Nephron progenitor cell (in vitro differentiated cells): ENCODE measurements at regions not wholly inside any gene's neighbourhood (a gene's known extent, or its start where the extent isn't known, plus 50 kb on each side); places are given as distances from the start of the nearest gene placed in this dataset.
"Not testable (repeated sequence)": the region's sequence is repeated elsewhere in the genome, so short reads cannot be mapped to it uniquely, and the experiment has no call there.

Experiments used
- DNase-seq: peaks from one replicate; pipeline ENCODE4 v3.0.0; 2021
- H3K27ac Mint-ChIP-seq: 2 replicates; pipeline ENCODE4 v1.8.0; 2021; ENCODE audit warnings: mild to moderate bottlenecking, moderate library complexity, mixed read lengths
- H3K27me3 Mint-ChIP-seq: 2 replicates; pipeline ENCODE4 v1.8.0; 2021; ENCODE audit warnings: mild to moderate bottlenecking, low read depth, mixed read lengths; ENCODE audit not compliant: poor library complexity
- H3K36me3 Mint-ChIP-seq: 2 replicates; pipeline ENCODE4 v1.8.0; 2021; ENCODE audit warnings: low read depth, mixed read lengths
- H3K4me1 Mint-ChIP-seq: 2 replicates; pipeline ENCODE4 v1.8.0; 2021; ENCODE audit warnings: mixed read lengths
- H3K4me3 Mint-ChIP-seq: 2 replicates; pipeline ENCODE4 v1.8.0; 2021; ENCODE audit warnings: mild to moderate bottlenecking, moderate library complexity, mixed read lengths
- H3K9me3 Mint-ChIP-seq: 2 replicates; pipeline ENCODE4 v1.8.0; 2021; ENCODE audit warnings: mild to moderate bottlenecking, moderate library complexity, mixed read lengths
- TF ChIP-seq, protein P1 (sequence below): fragments of 200-600 bp; sonication (generic); IDR thresholded peaks from 2 replicates; pipeline ENCODE4 v1.5.0; 2021; ENCODE audit warnings: antibody characterized with exemption

DNA sequence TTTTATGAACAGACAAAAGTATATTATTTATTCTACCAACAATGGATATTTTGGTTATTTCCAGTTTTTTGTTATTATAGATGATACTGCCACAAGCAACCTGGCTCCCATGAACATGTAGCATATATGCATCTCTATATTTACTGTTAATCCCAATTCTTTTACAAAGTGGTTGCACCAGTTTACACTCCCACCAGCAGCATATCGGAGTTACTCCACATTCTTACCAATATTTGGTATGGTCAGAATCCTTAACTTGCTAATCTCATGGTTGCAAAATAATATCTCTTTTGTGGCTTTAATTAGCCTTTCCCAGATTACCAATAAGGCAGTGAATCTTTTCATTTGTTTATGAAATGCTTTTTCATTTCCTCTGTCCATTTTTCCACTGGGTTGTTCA is 137.6 kb upstream of the CDYL start:
- DNase-seq: no peak

DNA sequence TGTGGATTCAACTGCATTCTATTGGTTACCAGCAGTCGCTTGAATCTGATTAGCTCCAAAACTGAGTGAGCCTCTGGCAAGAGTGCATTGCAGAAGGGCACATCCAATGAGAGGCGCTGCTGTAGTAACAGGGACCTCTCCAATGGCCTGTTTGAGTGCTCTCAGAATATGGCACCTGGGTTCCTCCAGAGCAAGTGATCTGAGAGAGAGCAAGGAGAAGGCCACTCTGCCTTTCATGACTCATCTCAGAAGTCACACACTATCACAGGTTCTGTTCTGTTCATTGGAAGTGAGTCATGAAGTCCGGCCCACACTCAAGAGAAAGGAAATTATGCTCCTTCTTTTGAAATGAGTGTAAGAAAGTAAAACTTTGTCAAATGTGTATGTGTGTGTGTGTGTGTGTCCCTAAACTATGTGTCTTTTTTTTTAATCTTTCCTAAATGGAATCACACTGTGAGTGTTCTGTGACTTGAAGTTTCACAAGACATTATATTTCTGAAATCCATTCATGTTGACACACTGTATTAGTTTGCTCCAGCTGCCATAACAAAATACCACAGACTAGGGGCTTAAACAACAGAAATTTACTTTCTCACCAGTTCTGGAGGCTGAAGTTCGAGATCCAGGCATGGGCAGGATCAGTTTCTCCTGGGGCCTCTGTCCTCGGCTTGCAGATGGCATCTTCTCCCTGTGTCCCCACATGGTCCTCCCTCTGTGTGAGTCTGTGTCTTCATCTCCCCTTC is 138.3 kb upstream of the CDYL start:
- Mint-ChIP-seq H3K4me3 (no peak overlapping the region), H3K36me3 (peaks cover 3% of the 10 kb centered on the region), H3K27ac (no peak overlapping the region), H3K27me3 (no peaks in the 10 kb centered on the region), H3K4me1 (peaks cover 12% of the 10 kb centered on the region), H3K9me3 (peaks cover 29% of the 10 kb centered on the region)
- no peak for DNase-seq
- TF ChIP-seq, protein P1, sequence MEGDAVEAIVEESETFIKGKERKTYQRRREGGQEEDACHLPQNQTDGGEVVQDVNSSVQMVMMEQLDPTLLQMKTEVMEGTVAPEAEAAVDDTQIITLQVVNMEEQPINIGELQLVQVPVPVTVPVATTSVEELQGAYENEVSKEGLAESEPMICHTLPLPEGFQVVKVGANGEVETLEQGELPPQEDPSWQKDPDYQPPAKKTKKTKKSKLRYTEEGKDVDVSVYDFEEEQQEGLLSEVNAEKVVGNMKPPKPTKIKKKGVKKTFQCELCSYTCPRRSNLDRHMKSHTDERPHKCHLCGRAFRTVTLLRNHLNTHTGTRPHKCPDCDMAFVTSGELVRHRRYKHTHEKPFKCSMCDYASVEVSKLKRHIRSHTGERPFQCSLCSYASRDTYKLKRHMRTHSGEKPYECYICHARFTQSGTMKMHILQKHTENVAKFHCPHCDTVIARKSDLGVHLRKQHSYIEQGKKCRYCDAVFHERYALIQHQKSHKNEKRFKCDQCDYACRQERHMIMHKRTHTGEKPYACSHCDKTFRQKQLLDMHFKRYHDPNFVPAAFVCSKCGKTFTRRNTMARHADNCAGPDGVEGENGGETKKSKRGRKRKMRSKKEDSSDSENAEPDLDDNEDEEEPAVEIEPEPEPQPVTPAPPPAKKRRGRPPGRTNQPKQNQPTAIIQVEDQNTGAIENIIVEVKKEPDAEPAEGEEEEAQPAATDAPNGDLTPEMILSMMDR: no peak

More for the DNA sequence above, 137.6 kb upstream of the CDYL start:
- Mint-ChIP-seq H3K36me3 (peaks cover 7% of the 10 kb centered on the region), H3K4me1 (peaks cover 12% of the 10 kb centered on the region), H3K9me3 (peaks cover 34% of the 10 kb centered on the region), H3K27ac (no peak overlapping the region), H3K27me3 (no peaks in the 10 kb centered on the region), H3K4me3 (no peak overlapping the region)
- TF ChIP-seq, protein P1: no peak

DNA sequence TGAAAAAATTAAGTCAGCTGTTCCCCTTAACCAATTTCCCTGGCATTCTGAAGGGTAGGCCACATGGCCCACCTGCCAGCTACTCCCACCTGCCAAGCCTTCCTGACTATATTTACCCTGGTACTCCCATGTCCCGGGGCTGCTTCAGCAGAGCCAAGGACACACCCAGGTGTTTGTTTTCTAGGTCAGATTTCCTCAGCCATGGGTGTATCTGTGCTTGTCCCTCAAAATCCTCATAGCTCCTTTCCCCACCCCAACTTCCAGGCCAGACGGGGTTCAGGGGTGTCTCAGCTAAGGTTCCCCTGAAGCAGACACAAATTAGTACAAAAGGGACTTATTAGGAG is 139.4 kb upstream of the CDYL start:
- Mint-ChIP-seq H3K4me3 (no peak overlapping the region), H3K9me3 (peaks cover 19% of the 10 kb centered on the region), H3K27ac (no peak overlapping the region), H3K27me3 (no peaks in the 10 kb centered on the region), H3K4me1 (peaks cover 12% of the 10 kb centered on the region), H3K36me3 (no peaks in the 10 kb centered on the region)
- DNase-seq: no peak
- TF ChIP-seq, protein P1: no peak

DNA sequence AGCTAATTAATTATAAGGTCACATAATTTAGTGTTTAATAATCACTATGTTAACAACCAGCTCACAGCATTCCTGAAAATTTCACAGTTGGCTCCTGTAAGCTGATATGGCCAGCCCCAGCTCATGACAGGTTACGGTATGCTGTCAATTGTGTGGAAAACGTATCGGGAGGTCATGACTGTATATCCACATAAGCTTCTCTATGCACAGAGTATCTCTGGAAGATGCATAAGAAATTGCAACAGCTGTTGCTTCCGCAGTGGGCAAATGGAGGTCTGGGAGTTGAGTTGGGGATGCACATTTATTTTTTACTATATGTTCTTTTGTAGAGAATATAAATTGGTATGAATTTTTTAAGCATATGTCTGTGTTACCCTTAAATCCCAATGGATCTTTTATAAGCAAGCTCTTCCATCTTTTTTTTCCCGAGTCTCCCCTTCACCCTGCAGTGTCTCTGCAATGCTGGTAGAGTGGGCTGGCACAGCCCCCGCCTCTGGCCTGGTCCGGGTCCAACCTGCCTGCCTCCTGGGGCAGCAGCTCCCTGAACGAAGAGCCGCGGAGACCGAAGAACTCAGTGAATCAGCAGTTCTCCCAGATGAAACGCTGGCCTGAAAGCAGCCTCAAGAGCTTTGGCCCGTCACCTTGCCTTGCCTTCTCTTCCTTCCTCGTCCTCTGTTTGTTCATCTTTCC is 139.9 kb upstream of the CDYL start:
- Mint-ChIP-seq H3K27me3 (no peaks in the 10 kb centered on the region), H3K36me3 (no peaks in the 10 kb centered on the region), H3K4me1 (peaks cover 12% of the 10 kb centered on the region), H3K27ac (no peak overlapping the region), H3K9me3 (peaks cover 17% of the 10 kb centered on the region), H3K4me3 (no peak overlapping the region)
- TF ChIP-seq, protein P1: no peak
- no peak for DNase-seq

DNA sequence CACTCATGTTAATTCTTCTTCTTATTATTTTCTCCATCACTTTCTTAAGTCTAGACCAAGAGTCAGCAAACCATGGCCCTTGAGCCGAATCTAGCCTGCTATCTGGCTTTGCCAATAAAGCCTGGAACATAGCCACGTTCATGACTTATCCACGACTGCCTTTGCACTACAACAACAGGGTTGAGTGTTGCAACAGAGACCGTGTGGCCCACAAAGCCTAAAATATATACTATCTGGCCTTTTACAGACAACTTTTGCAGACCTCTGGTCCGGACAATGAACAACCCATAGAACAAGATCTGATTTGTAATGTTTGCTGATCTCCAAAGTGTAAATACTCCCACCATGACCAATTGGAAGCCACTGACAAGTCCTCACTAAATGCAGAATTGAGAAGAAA is 140.5 kb upstream of the CDYL start:
- DNase-seq: no peak
- Mint-ChIP-seq H3K4me3 (no peak overlapping the region), H3K27ac (no peak overlapping the region), H3K4me1 (peaks cover 12% of the 10 kb centered on the region), H3K36me3 (no peaks in the 10 kb centered on the region), H3K27me3 (no peaks in the 10 kb centered on the region), H3K9me3 (peaks cover 17% of the 10 kb centered on the region)
- TF ChIP-seq, protein P1: no peak

DNA sequence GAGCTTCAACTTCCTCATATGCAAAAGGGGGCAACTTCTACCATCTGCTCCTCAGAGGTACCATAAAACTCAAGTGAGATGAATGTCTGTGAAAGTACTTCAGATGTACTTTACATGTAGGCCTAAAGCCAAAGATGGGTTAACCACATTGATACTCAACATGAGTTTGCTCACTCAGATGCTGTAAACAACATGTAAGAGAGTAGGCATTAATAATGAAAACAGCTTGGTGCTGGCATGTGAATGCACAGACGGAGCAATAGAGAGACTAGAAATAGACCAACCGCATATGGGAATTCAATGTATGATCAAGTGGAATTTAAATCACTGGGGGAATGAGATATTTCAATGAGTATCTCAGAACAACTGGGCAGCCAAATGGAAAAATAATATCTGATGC is 143.8 kb upstream of the CDYL start:
- TF ChIP-seq, protein P1: no peak
- H3K27me3 Mint-ChIP-seq: no peaks in the 10 kb centered on the region
- H3K9me3 Mint-ChIP-seq: peaks cover 29% of the 10 kb centered on the region
- no peak overlapping the region for H3K4me3 Mint-ChIP-seq
- H3K4me1 Mint-ChIP-seq: no peaks in the 10 kb centered on the region
- no peak overlapping the region for H3K27ac Mint-ChIP-seq
- no peak for DNase-seq
- H3K36me3 Mint-ChIP-seq: no peaks in the 10 kb centered on the region

DNA sequence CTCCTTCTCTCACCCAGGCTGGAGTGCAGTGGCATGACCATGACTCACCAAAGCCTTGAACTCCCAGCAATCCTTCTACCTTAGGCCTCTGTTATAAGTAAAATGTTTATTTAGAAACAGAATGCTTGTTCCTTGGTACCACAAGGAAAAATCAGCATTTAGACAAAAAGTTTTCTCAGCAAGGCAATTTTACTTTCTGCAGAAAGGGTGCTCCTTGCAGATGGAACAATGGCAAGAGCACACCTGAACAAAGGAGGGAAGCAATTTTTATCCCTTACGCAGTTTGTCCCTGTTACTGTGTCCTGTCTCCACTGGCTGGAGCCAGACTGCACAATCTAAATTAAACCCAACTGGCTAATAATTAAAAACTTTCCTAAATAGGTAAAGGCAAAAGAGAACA is 146.4 kb upstream of the CDYL start:
- not testable (repeated sequence) for H3K27ac Mint-ChIP-seq, H3K27me3 Mint-ChIP-seq, H3K4me1 Mint-ChIP-seq, H3K36me3 Mint-ChIP-seq, H3K4me3 Mint-ChIP-seq, DNase-seq
- peaks cover 33% of the 10 kb centered on the region for H3K9me3 Mint-ChIP-seq
